Endometrium (tissue), 2 donors: ENCODE measurements at regions not wholly inside any gene's neighbourhood (a gene's known extent, or its start where the extent isn't known, plus 50 kb on each side); places are given as distances from the start of the nearest gene placed in this dataset.
"Not testable (repeated sequence)": the region's sequence is repeated elsewhere in the genome, so short reads cannot be mapped to it uniquely, and the experiment has no call there.

Source experiments
- FAIRE-seq: peaks from 2 replicates; lab custom pipeline; 2012; peaks lifted over from hg19 to GRCh38; lab: Jason Lieb, UNC
- donor health status: control.
- donor health status: control.

DNA sequence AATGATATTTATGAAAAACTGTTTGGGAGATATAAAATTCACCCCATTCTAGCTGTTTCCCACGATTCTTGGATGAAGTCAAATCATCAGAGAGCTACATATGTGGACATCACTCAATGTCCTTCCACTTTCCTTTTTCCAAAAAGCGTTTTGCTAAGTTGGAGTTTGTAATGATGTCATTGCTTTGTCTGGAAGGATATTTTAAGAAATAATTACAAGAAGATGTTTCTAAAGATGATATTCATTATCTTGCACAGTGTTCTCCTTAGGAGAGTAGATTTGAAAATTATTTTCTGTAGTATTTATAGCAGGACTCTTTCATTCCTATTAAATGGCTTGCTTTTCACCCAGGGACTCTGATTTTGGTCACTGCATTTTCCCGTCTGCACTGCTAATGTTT is 851.2 kb downstream of the EFNB2 start:
- FAIRE-seq = no peak

DNA sequence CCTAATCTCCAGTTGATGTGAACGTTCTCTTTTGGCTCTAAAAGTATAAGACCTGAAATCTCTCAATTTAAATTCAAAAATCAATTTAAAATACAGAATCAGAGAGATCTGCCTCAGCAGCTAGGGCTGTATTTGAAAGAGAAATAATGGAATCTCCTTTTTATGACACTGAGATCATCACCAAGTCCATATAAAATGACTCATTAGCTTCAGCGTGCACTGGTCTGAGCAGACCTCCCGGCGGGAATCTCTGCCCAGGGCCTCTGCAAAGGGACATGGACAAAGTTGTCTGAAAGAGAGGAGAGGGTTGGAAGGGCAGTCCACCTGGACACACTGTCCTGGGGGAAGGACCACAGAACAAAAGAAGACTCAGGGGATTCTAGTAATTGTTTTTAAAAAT is 855.6 kb downstream of the EFNB2 start:
- FAIRE-seq = no peak

- no peak for FAIRE-seq
Observed at GRCh38 chr13:105678072-105678471, 857.4 kb downstream of the EFNB2 start.

DNA sequence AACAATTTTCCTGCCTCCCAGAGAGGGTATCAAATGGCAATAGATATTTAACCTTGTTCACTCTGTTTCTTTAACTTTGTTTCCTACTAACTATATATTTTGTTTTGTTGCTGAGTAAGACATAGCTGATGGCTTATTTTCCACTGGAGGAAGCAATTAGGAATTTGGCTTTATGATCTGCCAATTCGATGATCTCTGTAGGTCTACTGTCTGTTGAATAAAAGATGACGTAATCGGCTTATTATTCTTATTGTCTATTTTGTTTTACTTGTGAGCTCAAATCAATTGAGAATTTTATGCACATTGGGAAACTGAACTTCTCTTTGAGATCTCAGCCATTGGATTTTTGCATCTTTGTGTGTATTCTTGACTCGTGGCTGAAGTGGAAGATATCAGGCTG is 862.6 kb downstream of the EFNB2 start:
- FAIRE-seq = no peak

GRCh38 chr13:105671131-105671530 is 864.3 kb downstream of the EFNB2 start:
- not testable (repeated sequence) for FAIRE-seq

DNA sequence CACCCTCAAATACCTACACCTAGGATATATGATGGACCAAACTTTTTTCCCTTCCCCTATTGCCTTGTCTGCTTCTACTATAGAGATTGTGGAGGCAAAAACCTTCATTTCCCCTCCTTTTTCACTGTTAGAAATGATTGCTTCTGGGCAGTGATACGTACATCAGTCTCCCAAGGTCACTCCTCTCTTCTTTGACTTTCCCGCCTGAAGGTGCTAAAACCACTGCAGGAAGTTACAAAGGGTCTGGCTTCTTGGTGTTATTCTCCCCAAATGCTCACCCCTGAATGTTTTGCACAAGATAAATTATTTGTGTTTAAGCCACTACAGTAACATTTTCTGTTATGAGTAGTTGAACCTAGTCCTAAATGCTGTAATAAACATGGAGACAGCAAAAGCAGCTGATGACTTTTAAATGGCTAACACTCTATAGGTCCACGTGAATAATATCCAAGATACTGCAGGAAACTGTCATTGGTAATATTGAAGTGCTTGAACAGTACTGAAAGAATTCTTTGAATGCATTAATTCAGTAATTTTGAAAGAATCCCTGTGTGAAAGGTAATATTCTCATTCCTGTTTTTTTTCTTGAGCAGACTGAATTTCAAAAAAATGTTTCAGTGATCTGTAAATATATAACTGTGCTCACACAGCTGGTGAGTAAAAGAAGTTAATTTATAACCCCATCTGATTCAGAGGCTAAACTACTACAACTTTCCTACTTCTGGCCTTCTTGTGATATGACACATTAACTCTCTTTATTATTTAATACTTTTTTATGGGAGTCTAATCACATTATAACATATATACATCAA is 865.1 kb downstream of the EFNB2 start:
- FAIRE-seq = no peak

GRCh38 chr13:105665284-105665683 is 870.2 kb downstream of the EFNB2 start:
- FAIRE-seq = no peak

DNA sequence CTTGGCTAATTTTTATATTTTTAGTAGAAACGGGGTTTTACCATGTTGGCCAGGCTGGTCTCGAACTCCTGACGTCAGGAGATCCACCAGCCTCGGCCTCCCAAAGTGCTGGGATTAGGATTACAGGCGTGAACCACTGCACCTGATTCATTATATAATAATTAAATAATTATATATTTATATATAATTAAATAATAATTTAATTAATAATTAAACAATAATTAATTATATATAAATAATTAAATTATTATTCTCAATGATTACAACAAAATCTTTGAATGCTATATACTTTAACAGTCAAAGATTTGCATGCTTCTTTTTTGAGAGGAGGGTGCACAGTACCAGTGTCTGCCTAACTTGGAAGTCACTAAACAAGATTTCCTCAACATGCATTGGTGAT is 872.3 kb downstream of the EFNB2 start:
- FAIRE-seq = no peak

- FAIRE-seq = no peak
Observed at GRCh38 chr13:105660561-105660960, 874.9 kb downstream of the EFNB2 start.

DNA sequence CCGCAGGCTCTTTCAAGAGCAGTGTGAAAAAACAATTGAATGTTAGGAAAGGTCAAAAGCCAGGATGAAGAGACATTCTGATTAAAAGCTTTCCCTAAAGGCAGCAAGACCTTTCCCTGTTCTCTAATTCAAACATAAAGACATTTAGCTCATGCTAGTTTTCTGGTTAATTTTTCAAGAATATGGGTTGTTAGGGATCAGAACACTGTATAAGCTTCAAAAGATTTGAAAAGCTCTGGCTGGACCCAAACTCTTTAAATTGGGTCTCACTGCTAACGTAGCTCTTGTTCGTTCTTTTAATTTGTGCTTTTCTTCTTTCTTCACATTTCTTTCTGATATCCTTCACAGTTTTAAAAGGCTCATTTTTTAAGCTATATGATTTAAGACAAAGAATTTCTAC is 877.0 kb downstream of the EFNB2 start:
- FAIRE-seq = no peak

- no peak for FAIRE-seq
Observed at GRCh38 chr13:105655046-105655445, 880.4 kb downstream of the EFNB2 start.

- FAIRE-seq = no peak
Observed at GRCh38 chr13:105643966-105644365, 891.5 kb downstream of the EFNB2 start.

- no peak for FAIRE-seq
Observed at GRCh38 chr13:105642511-105642958, 892.9 kb downstream of the EFNB2 start.

DNA sequence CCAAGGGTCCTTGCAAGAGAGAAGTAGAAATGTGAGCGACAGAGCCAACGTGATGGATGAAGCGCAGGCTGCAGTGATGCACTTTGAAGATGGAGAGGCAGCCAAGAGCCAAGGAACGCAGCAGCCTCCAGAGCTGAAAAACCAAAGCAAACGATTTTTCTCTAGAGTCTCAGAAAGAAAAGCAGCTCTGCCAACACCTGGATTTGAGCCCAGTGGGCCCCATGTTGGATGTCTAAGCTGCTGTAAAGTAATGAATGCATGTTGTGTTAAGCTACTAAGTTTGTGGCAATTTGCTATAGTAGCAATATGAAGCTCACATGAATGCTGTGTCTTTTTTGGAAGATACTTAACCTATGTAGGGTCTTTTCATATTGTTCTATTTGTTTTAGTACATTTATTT is 894.3 kb downstream of the EFNB2 start:
- no peak for FAIRE-seq

GRCh38 chr13:105638426-105638825 is 897.0 kb downstream of the EFNB2 start:
- FAIRE-seq = no peak

GRCh38 chr13:105634059-105634458 is 901.4 kb downstream of the EFNB2 start:
- no peak for FAIRE-seq

DNA sequence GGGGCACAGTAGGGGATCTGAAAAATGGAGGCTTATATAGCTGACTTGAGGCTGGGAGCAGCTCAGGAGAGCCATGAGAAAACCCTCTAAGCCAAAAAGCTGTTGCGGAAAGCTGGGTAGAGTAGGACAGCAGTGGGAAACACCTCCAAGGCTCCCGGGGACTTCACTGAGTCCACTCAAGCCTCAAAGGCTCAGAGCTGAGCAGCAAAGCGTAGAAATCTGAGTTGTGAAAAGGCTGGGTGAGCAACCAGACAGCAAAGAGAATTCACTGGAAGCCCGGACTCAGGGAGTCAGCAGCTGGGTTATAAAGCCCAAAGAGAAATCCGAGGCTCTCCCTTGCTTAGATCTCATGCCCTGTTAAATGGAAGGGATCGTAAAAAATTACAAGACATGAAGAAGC is 905.0 kb downstream of the EFNB2 start:
- no peak for FAIRE-seq

GRCh38 chr13:105627270-105627669 is 908.2 kb downstream of the EFNB2 start:
- no peak for FAIRE-seq

DNA sequence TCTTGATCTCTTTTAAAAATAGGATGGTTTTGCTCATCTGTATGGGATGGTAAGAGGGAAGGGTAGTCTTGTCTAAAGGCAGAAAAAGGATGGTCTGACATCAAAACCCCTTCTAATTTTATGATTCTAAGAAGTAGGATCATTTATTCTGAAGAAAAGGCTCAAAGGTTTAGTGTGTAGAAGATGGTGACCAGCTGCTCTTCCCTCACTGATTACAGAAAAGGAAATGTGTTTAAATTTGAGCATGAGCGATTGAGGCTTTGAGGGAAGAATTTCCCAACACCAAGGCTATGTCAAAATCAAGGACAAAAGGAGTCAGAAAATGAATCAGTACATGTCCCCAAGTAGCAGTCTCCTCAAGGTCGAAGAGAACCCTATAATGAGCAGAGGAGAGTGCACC is 909.8 kb downstream of the EFNB2 start:
- no peak for FAIRE-seq

DNA sequence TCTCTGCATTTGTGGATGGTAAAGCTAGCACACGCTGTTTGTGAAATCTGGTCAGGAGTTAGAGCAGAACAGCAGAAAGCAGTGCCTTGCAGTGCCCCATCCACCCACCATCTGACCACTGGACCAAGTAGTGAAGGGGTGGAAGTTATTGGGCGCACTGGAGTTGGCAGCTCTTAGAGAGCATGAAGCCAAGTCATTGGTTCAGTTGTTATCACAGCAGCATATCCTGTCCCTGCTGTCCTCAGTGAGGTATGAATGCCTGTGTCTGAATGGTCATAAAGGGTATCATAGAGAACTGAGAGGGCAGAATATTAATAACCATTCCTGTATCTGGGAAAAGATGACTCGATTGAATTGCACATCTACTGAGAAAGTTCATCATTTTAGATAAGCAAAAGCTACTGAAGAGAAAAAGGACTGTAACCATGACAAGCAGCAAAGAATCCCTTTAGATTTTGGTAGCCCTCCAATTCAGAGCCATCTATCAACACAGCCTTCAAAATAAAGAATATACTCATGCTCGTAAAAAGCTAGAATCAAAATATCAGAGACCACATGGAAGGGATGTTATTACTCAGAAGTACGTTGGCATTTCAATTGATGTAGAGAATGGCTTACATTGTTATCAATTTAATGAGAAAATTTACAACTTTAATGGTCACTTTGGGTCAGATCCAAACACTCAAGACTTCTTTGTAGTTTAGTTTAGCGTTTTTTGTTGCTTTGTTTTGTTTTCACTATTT is 919.0 kb downstream of the EFNB2 start:
- FAIRE-seq = peak; percentile 53

DNA sequence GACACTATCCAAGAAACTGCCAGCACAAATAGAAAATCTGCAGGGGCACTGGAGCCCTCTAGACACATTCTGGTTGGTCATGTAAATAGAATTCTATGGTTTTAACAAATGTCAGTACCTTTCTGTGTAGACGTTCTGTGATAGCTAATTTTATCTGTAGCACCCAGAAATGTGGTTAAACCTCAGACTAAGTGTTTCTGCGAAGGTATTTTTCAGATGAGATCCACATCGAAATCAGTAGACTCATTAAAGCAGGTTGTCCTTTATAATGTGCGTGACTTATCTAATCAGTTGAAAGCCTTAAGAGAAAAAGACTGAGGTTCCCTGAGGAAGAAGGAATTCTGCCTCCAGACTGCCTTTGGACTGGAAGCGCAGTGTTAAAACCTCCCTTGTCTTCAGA is 922.9 kb downstream of the EFNB2 start:
- FAIRE-seq = no peak

DNA sequence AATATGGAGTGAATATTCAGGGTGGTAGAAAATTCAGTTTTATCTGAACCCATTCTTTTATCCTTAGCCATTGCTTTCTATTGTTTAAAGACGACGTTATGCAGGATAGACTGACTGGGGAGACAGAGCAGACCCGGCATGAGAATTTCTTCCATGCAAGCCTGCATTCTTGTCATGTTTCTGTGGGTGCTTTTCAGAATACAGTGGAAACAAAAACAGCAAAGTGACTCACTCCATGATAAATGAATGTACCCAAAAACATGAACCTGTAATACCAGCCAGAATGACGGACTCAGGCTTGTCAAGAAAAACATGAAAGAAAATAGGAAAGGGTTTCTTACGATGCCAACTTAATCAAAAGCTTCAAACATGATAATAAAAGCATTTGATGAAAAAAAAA is 924.0 kb downstream of the EFNB2 start:
- FAIRE-seq = no peak

GRCh38 chr13:105608104-105608503 is 927.4 kb downstream of the EFNB2 start:
- FAIRE-seq = no peak

GRCh38 chr13:105607426-105607825 is 928.0 kb downstream of the EFNB2 start:
- FAIRE-seq = no peak
